GM12891 (cell line): ENCODE measurements at regions not wholly inside any gene's neighbourhood (a gene's known extent, or its start where the extent isn't known, plus 50 kb on each side); places are given as distances from the start of the nearest gene placed in this dataset.

Experiments
- DNase-seq: peaks from one replicate; pipeline ENCODE4 v3.0.0; 2011; ENCODE audit warnings: low spot score; ENCODE audit not compliant: insufficient read length
- FAIRE-seq: peaks from 2 replicates; lab custom pipeline; 2011; peaks lifted over from hg19 to GRCh38; lab: Jason Lieb, UNC
- PAX5 ChIP-seq: IDR thresholded peaks from 2 replicates; pipeline ENCODE4 v1.6.1; 2011; ENCODE audit warnings: low read length, moderate library complexity, mild to moderate bottlenecking; ENCODE audit not compliant: insufficient read depth, severe bottlenecking
- POLR2A ChIP-seq: IDR thresholded peaks from 2 replicates; pipeline ENCODE4 v1.6.1; 2011; ENCODE audit warnings: low read depth, low read length, control low read depth
- POLR2AphosphoS5 ChIP-seq: IDR thresholded peaks from 2 replicates; pipeline ENCODE4 v1.6.1; 2011; ENCODE audit warnings: low read depth, low read length, control low read depth
- POU2F2 ChIP-seq: IDR thresholded peaks from 2 replicates; pipeline ENCODE4 v1.6.1; 2011; ENCODE audit warnings: low read depth, mild to moderate bottlenecking, control low read depth, low read length, moderate library complexity
- SPI1 ChIP-seq: IDR thresholded peaks from 2 replicates; pipeline ENCODE4 v1.6.1; 2011; ENCODE audit warnings: low read depth, low read length, control low read depth
- TAF1 ChIP-seq: IDR thresholded peaks from 2 replicates; pipeline ENCODE4 v1.6.1; 2011; ENCODE audit warnings: low read depth, low read length, control low read depth

GRCh38 chr11:70606248-70606950 is 208.1 kb downstream of the CTTN start:
- TF ChIP-seq POU2F2 (no peak), POLR2AphosphoS5 (no peak), TAF1 (no peak), POLR2A (no peak), PAX5 (no peak), SPI1 (no peak)
- FAIRE-seq (no peak), DNase-seq (no peak)

DNA sequence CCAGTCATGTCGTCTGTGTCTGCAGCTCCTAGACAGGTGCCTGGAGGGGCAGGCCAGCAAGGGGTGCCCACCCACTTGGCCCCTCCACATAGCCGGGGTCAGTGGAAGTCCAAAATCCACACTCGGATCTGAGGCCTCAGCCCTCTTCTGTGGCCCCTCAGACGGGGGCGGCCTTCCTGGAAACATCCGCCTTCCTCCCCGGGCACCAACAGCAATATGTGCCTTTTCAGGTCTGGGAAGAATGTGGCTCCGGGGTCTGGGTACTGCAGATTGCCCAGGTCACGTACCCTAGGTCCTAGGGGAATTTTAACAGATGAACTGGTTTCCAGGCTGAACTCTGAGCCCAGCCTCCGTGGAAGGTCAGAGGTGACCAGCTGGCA is 208.6 kb downstream of the CTTN start:
- no peak for FAIRE-seq
- TF ChIP-seq POLR2AphosphoS5 (no peak), POU2F2 (no peak), TAF1 (no peak), SPI1 (no peak), PAX5 (no peak), POLR2A (no peak)
- no peak for DNase-seq

DNA sequence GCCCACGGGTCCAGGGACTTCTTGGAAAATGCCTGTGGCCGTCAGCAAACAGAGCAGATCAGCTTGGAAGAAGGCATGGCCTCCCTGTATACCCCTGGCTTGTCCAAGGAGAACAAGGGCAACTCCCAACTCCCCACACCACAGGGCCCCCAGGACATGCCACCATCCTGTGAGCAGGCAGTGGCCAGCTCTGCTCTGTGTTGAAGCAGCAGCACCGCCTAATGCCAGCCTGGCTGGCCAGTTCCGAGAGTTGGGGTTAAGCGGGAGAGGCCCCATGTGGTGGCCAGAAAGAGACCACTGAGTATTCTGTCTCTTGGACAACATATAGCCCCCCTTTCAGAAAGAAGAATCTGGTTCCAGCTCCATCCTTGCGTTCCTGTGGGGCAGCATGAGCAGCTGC is 209.2 kb downstream of the CTTN start:
- TF ChIP-seq PAX5 (no peak), SPI1 (no peak), POU2F2 (no peak), POLR2A (no peak), TAF1 (no peak), POLR2AphosphoS5 (no peak)
- no peak for FAIRE-seq
- no peak for DNase-seq

- TF ChIP-seq POU2F2 (no peak), POLR2AphosphoS5 (no peak), POLR2A (no peak), SPI1 (no peak), PAX5 (no peak), TAF1 (no peak)
- no peak for DNase-seq
- FAIRE-seq, result no peak
These were observed 210.5 kb downstream of the CTTN start for GRCh38 chr11:70608568-70609470.

DNA sequence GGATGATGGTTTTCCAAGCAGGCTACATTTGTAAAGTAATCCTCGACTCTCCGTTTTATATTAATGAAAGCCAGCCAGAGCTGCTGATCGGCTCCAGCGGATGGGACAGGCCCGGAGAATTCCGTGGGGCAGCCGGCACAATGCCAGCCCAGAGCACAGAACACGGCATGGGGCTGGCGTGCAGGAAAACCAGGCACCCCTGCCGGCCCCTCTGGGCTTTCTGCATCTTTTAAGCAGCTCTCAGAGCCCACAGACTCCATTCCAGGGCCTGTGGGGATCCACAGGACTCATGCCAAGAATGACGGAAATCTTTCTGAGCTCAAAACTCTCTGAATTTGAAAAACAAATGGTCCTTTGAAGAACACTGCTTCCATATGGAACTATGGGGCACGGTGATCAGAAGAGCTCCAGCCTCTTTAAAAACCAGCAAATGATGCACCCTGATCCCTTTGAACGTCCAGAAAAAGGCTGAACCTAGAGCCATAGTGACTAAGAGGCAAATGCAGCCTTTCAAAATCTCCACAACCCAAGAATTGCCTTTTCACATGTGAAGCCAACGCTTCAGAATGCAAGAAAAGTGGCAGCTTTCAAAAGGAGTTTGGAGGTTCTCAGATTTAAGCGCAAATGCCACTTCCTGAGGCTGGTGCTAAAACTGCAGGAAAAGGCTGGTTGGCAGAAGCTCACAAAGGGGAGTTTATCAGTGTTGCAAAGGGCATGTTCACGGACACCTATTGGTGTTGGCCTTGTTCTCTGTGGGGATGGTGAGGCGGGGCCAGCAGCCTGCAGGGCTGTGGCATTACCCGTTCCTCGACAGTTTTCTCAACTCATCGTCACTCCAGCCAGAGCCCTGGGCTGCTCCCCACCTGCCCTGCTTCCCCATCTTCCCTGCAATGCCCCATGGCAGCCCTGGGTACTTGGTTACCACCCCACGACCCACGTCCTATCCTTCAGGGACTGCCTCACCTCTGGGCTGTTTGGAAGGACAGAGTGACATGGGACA is 212.5 kb downstream of the CTTN start:
- TF ChIP-seq TAF1 (no peak), POLR2AphosphoS5 (no peak), SPI1 (no peak), POU2F2 (no peak), POLR2A (no peak)
- no peak for FAIRE-seq

DNA sequence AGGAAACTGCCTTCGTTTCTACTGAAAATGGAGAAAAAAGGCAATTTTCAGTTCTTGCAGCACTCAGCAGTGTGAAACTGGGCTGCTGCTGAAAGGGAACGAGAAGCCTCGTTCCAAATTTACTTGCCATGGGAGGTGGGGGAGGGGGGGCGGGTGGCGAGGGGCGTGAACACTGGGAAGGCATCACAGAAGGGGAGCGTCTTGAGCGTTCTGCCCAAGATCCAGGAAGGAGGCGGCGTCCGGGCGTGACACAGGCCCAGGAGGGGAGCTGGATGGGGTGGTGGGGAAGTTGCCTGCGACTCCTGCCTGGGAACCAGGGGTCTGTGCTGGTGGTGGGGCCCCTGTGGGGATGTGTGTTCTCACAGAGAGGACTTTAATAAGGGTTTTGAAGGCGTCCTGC is 213.5 kb downstream of the CTTN start:
- no peak for TF ChIP-seq SPI1
- no peak for TF ChIP-seq POU2F2
- DNase-seq (no peak), FAIRE-seq (no peak)

More for the DNA sequence above, 212.5 kb downstream of the CTTN start:
- DNase-seq, result no peak

GRCh38 chr11:70612459-70613141 is 214.3 kb downstream of the CTTN start:
- FAIRE-seq (no peak), DNase-seq (no peak)
- TF ChIP-seq PAX5 (no peak), POU2F2 (no peak), SPI1 (no peak), POLR2AphosphoS5 (no peak), TAF1 (no peak), POLR2A (no peak)

DNA sequence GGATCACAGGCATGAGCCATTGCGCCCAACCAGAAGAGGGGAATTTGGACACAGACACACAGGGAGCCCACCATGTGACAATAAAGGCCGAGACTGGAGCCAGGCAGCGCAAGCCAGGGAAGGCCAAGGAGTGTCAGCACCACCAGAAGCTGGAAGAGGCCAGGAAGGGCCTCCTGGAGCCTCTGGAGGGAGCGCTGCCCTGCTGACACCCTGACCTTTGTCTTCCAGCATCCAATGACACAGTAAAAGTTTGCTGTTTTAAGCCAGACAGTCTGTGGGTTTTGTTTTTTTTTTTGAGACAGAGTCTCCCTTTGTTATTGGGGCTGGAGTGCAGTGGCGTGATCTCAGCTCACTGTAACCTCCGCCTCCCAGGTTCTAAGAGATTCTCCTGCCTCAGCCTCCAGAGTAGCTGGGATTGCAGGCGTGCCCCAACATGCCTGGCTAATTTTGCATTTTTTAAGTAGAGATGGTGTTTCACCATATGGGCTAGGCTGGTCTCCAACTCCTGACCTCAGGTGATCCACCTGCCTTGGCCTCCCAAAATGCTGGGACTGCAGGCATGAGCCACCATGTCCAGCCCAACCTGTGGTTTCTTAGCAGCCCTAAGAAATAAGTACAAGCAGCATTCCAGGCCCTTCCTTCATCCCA is 215.8 kb downstream of the CTTN start:
- DNase-seq, result no peak
- no peak for FAIRE-seq
- TF ChIP-seq SPI1 (no peak), POLR2A (no peak), POLR2AphosphoS5 (no peak), PAX5 (no peak), TAF1 (no peak), POU2F2 (no peak)
